WTC11 (cell line): ENCODE measurements at regions not wholly inside any gene's neighbourhood (a gene's known extent, or its start where the extent isn't known, plus 50 kb on each side); places are given as distances from the start of the nearest gene placed in this dataset.

Experiments
- ATAC-seq: fragments of 200-7000 bp; cut with Tn5 transposase; 2 replicates; pipeline ENCODE4 v1.10.0; 2021; ENCODE audit warnings: mild to moderate bottlenecking, moderate library complexity
- CTCF ChIA-PET: fragments of 300-600 bp; sonication (Branson Sonifier 250); formaldehyde crosslinking; loops from one replicate; lab custom pipeline; 2021; ENCODE audit warnings: antibody characterized with exemption; lab: Charles Lee
- POLR2A ChIA-PET: fragments of 350-600 bp; sonication (Branson Sonifier 250); formaldehyde crosslinking; loops from one replicate; lab custom pipeline; 2021; ENCODE audit warnings: antibody characterized with exemption; lab: Charles Lee
- DNase-seq: peaks from one replicate; pipeline ENCODE4 v3.0.0; 2021; ENCODE audit warnings: low spot score
- H3K27ac Mint-ChIP-seq: 2 replicates; pipeline ENCODE4 v1.8.0; 2021; ENCODE audit warnings: mixed read lengths
- H3K27me3 Mint-ChIP-seq: 2 replicates; pipeline ENCODE4 v1.8.0; 2021; ENCODE audit warnings: low read depth, mild to moderate bottlenecking, moderate library complexity, mixed read lengths
- H3K36me3 Mint-ChIP-seq: 2 replicates; pipeline ENCODE4 v1.8.0; 2021; ENCODE audit warnings: mixed read lengths
- H3K4me1 Mint-ChIP-seq: 2 replicates; pipeline ENCODE4 v1.8.0; 2022; ENCODE audit warnings: mixed read lengths
- H3K4me3 Mint-ChIP-seq: 2 replicates; pipeline ENCODE4 v1.8.0; 2021; ENCODE audit warnings: mild to moderate bottlenecking, moderate library complexity, mixed read lengths
- H3K9me3 Mint-ChIP-seq: 2 replicates; pipeline ENCODE4 v1.8.0; 2021; ENCODE audit warnings: mixed read lengths
- EMX1 ChIP-seq: fragments of 250-450 bp; sonication (Bioruptor Pico); IDR thresholded peaks from 2 replicates; pipeline ENCODE4 v1.8.0; 2021; ENCODE audit warnings: mild to moderate bottlenecking
- ETV6 ChIP-seq: sonication (generic); formaldehyde crosslinking; IDR thresholded peaks from 2 replicates; pipeline ENCODE4 v1.8.1; 2022; ENCODE audit warnings: mild to moderate bottlenecking, missing genetic modification reagents
- JAZF1 ChIP-seq: fragments of 250-450 bp; sonication (Bioruptor Pico); IDR thresholded peaks from 2 replicates; pipeline ENCODE4 v1.9.0; 2021; ENCODE audit warnings: moderate library complexity, mild to moderate bottlenecking, inconsistent platforms
- MYBL2 ChIP-seq: sonication (generic); formaldehyde crosslinking; IDR thresholded peaks from 2 replicates; pipeline ENCODE4 v1.8.1; 2023; ENCODE audit warnings: mild to moderate bottlenecking, moderate library complexity, missing genetic modification reagents
- NFATC4 ChIP-seq: fragments of 250-450 bp; sonication (Bioruptor Pico); IDR thresholded peaks from 2 replicates; pipeline ENCODE4 v1.9.0; 2021; ENCODE audit warnings: mild to moderate bottlenecking
- NFYB ChIP-seq: sonication (generic); formaldehyde crosslinking; conservative IDR thresholded peaks from 2 replicates; pipeline ENCODE4 v1.8.0; 2022; ENCODE audit warnings: low read depth, missing genetic modification reagents
- NR3C1 ChIP-seq: sonication (generic); formaldehyde crosslinking; conservative IDR thresholded peaks from 2 replicates; pipeline ENCODE4 v1.8.1; 2023; ENCODE audit warnings: low read depth, mild to moderate bottlenecking, missing genetic modification reagents
- RORB ChIP-seq: fragments of 250-450 bp; sonication (Bioruptor Pico); IDR thresholded peaks from 2 replicates; pipeline ENCODE4 v1.9.0; 2021; ENCODE audit warnings: mild to moderate bottlenecking
- TF ChIP-seq, protein P1 (sequence below): fragments of 250-450 bp; sonication (Bioruptor Pico); IDR thresholded peaks from 2 replicates; pipeline ENCODE4 v1.9.0; 2021; ENCODE audit warnings: moderate library complexity, mild to moderate bottlenecking, inconsistent platforms, borderline replicate concordance
- TF ChIP-seq, protein P2 (sequence below): fragments of 200-600 bp; IDR thresholded peaks from 2 replicates; pipeline ENCODE4 v1.8.0; 2022; ENCODE audit warnings: antibody characterized with exemption
- TF ChIP-seq, protein P3 (sequence below): fragments of 250-450 bp; sonication (Bioruptor Pico); IDR thresholded peaks from 2 replicates; pipeline ENCODE4 v1.9.0; 2021; ENCODE audit warnings: mild to moderate bottlenecking
- TF ChIP-seq, protein P4 (sequence below): sonication (generic); formaldehyde crosslinking; IDR thresholded peaks from 2 replicates; pipeline ENCODE4 v1.8.0; 2023; ENCODE audit warnings: missing genetic modification reagents
- TF ChIP-seq, protein P5 (sequence below): fragments of 250-450 bp; sonication (Bioruptor Pico); conservative IDR thresholded peaks from 2 replicates; pipeline ENCODE4 v1.9.0; 2021; ENCODE audit warnings: mild to moderate bottlenecking
- TF ChIP-seq, protein P6 (sequence below): sonication (generic); formaldehyde crosslinking; IDR thresholded peaks from 2 replicates; pipeline ENCODE4 v1.8.1; 2022; ENCODE audit warnings: mild to moderate bottlenecking, moderate library complexity, missing genetic modification reagents
- TF ChIP-seq, protein P7 (sequence below): sonication (generic); formaldehyde crosslinking; IDR thresholded peaks from 2 replicates; pipeline ENCODE4 v1.8.0; 2023; ENCODE audit warnings: missing genetic modification reagents, mild to moderate bottlenecking, borderline replicate concordance

DNA sequence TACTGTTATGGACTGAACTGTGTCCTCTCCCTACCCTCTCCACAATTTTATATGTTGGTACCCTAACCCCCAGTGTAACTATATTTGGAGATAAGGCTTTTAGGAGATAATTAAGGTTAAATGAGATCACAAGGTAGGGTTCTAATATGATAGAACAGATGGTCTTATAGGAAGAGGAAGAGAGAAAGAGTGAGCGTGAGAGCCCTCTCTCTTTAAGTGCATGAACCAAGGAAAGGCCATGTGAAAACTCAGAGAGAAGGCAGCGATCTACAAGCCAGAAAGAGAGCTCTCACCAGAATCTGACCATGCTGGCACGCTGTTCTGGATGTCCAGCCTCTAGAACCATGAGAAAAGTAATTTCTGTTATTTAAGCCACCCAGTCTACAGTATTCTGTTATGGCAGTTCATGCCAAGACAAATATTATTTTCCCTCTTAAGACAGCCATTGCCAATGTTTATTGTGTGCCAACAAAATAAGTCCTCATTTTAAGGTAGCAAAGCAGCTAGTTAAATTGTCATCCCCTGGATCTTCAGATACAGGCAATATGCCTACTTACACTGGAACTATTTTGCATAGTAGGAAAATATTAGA, 336.2 kb downstream of the MID1IP1 start:
- no peak for DNase-seq
- ATAC-seq, result no peak
- Mint-ChIP-seq H3K4me1 (peaks cover 14% of the 10 kb centered on the region), H3K27ac (no peak overlapping the region), H3K4me3 (no peak overlapping the region), H3K9me3 (no peaks in the 10 kb centered on the region), H3K27me3 (0 out of 2 replicates have a peak, but pooled peaks cover 3% of the 10 kb centered on the region)
- CTCF ChIA-PET, result no interaction called here
- TF ChIP-seq MYBL2 (CRISPR knock-in tag), result no peak
- TF ChIP-seq RORB, result no peak
- TF ChIP-seq, protein P1, sequence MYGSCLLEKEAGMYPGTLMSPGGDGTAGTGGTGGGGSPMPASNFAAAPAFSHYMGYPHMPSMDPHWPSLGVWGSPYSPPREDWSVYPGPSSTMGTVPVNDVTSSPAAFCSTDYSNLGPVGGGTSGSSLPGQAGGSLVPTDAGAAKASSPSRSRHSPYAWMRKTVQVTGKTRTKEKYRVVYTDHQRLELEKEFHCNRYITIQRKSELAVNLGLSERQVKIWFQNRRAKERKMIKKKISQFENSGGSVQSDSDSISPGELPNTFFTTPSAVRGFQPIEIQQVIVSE (CRISPR knock-in tag), result no peak
- TF ChIP-seq, protein P2, sequence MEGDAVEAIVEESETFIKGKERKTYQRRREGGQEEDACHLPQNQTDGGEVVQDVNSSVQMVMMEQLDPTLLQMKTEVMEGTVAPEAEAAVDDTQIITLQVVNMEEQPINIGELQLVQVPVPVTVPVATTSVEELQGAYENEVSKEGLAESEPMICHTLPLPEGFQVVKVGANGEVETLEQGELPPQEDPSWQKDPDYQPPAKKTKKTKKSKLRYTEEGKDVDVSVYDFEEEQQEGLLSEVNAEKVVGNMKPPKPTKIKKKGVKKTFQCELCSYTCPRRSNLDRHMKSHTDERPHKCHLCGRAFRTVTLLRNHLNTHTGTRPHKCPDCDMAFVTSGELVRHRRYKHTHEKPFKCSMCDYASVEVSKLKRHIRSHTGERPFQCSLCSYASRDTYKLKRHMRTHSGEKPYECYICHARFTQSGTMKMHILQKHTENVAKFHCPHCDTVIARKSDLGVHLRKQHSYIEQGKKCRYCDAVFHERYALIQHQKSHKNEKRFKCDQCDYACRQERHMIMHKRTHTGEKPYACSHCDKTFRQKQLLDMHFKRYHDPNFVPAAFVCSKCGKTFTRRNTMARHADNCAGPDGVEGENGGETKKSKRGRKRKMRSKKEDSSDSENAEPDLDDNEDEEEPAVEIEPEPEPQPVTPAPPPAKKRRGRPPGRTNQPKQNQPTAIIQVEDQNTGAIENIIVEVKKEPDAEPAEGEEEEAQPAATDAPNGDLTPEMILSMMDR, result no peak
- TF ChIP-seq NFYB (CRISPR knock-in tag), result no peak
- no peak for TF ChIP-seq ETV6 (CRISPR knock-in tag)
- TF ChIP-seq, protein P3, sequence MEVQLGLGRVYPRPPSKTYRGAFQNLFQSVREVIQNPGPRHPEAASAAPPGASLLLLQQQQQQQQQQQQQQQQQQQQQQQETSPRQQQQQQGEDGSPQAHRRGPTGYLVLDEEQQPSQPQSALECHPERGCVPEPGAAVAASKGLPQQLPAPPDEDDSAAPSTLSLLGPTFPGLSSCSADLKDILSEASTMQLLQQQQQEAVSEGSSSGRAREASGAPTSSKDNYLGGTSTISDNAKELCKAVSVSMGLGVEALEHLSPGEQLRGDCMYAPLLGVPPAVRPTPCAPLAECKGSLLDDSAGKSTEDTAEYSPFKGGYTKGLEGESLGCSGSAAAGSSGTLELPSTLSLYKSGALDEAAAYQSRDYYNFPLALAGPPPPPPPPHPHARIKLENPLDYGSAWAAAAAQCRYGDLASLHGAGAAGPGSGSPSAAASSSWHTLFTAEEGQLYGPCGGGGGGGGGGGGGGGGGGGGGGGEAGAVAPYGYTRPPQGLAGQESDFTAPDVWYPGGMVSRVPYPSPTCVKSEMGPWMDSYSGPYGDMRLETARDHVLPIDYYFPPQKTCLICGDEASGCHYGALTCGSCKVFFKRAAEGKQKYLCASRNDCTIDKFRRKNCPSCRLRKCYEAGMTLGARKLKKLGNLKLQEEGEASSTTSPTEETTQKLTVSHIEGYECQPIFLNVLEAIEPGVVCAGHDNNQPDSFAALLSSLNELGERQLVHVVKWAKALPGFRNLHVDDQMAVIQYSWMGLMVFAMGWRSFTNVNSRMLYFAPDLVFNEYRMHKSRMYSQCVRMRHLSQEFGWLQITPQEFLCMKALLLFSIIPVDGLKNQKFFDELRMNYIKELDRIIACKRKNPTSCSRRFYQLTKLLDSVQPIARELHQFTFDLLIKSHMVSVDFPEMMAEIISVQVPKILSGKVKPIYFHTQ (CRISPR knock-in tag), result no peak
- TF ChIP-seq NR3C1 (CRISPR knock-in tag), result no peak
- TF ChIP-seq, protein P4, sequence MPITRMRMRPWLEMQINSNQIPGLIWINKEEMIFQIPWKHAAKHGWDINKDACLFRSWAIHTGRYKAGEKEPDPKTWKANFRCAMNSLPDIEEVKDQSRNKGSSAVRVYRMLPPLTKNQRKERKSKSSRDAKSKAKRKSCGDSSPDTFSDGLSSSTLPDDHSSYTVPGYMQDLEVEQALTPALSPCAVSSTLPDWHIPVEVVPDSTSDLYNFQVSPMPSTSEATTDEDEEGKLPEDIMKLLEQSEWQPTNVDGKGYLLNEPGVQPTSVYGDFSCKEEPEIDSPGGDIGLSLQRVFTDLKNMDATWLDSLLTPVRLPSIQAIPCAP (CRISPR knock-in tag), result no peak
- TF ChIP-seq, protein P5, sequence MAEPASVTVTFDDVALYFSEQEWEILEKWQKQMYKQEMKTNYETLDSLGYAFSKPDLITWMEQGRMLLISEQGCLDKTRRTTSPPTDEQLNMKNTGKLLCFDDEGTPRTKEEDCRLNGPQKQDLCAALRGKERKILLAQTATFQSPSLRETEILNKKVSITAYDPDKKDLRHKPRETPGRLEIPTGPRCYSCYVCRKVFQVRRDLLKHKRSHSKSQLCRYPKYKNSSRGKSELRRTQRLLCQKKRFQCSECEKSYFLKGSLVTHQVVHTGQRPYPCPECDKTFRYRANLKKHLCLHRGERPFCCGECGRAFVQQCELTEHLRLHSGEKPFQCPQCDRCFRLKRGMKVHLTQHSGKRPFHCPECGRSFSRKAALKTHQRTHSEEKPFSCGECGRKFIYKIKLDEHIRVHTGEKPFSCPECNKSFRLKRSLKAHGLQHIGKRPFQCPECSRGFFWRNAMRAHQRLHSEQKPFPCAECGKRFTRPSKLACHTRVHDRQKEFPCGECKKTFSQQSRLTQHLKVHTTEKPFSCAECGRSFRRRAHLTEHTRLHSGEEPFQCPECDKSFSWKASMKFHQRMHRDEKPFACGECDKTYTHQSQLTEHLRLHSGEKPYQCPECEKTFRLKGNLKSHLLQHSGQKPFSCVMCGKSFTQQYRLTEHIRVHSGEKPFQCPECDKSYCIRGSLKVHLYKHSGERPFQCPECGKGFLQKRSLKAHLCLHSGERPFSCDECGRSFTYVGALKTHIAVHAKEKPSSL (CRISPR knock-in tag), result no peak
- TF ChIP-seq, protein P6, sequence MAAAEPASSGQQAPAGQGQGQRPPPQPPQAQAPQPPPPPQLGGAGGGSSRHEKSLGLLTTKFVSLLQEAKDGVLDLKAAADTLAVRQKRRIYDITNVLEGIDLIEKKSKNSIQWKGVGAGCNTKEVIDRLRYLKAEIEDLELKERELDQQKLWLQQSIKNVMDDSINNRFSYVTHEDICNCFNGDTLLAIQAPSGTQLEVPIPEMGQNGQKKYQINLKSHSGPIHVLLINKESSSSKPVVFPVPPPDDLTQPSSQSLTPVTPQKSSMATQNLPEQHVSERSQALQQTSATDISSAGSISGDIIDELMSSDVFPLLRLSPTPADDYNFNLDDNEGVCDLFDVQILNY (CRISPR knock-in tag), result no peak
- TF ChIP-seq JAZF1, result no peak
- TF ChIP-seq, all 79 proteins: peak for 0
- POLR2A ChIA-PET, result no interaction called here
- H3K36me3 Mint-ChIP-seq, result 0 out of 2 replicates have a peak, but pooled peaks cover 2% of the 10 kb centered on the region

DNA sequence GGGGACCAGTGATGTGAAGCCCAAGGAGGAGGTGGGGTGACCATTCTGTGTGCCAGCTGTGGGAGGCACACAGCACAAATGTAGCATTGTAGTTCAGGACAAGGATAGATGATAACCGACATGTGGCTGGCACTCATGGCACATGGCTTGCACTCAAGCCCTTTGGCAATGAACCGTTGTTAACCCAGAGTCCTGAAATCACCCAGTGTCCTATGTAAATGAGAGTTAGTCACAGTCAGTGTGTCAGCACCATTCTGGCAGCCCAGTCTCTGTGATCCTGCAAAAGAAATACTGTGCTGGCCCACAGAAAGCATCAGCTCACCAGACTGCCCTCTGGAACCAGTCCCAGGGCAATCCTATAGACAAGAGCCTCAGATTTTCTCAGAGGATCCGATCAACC, 339.3 kb downstream of the MID1IP1 start:
- H3K27ac Mint-ChIP-seq, result no peak overlapping the region
- no peak overlapping the region for H3K4me3 Mint-ChIP-seq
- H3K36me3 Mint-ChIP-seq, result 0 out of 2 replicates have a peak, but pooled peaks cover 2% of the 10 kb centered on the region
- CTCF ChIA-PET, result no interaction called here
- POLR2A ChIA-PET, result no interaction called here
- TF ChIP-seq EMX1 (CRISPR knock-in tag), result no peak
- TF ChIP-seq NFATC4 (CRISPR knock-in tag), result no peak
- TF ChIP-seq, protein P7, sequence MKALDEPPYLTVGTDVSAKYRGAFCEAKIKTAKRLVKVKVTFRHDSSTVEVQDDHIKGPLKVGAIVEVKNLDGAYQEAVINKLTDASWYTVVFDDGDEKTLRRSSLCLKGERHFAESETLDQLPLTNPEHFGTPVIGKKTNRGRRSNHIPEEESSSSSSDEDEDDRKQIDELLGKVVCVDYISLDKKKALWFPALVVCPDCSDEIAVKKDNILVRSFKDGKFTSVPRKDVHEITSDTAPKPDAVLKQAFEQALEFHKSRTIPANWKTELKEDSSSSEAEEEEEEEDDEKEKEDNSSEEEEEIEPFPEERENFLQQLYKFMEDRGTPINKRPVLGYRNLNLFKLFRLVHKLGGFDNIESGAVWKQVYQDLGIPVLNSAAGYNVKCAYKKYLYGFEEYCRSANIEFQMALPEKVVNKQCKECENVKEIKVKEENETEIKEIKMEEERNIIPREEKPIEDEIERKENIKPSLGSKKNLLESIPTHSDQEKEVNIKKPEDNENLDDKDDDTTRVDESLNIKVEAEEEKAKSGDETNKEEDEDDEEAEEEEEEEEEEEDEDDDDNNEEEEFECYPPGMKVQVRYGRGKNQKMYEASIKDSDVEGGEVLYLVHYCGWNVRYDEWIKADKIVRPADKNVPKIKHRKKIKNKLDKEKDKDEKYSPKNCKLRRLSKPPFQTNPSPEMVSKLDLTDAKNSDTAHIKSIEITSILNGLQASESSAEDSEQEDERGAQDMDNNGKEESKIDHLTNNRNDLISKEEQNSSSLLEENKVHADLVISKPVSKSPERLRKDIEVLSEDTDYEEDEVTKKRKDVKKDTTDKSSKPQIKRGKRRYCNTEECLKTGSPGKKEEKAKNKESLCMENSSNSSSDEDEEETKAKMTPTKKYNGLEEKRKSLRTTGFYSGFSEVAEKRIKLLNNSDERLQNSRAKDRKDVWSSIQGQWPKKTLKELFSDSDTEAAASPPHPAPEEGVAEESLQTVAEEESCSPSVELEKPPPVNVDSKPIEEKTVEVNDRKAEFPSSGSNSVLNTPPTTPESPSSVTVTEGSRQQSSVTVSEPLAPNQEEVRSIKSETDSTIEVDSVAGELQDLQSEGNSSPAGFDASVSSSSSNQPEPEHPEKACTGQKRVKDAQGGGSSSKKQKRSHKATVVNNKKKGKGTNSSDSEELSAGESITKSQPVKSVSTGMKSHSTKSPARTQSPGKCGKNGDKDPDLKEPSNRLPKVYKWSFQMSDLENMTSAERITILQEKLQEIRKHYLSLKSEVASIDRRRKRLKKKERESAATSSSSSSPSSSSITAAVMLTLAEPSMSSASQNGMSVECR (CRISPR knock-in tag), result no peak
- DNase-seq (no peak), ATAC-seq (no peak)
- H3K27me3 Mint-ChIP-seq, result 0 out of 2 replicates have a peak, but pooled peaks cover 3% of the 10 kb centered on the region
- H3K4me1 Mint-ChIP-seq, result no peaks in the 10 kb centered on the region
- H3K9me3 Mint-ChIP-seq, result no peaks in the 10 kb centered on the region
